Omental fat pad (tissue), 3 donors: ENCODE measurements at regions not wholly inside any gene's neighbourhood (a gene's known extent, or its start where the extent isn't known, plus 50 kb on each side); places are given as distances from the start of the nearest gene placed in this dataset.

ENCODE experiments used
- ATAC-seq: fragments of 150-250 bp; one replicate; pipeline ENCODE4 v1.9.1; 2016; ENCODE audit warnings: mild to moderate bottlenecking, moderate library complexity; ENCODE audit not compliant: low FRiP score
- DNase-seq: peaks from one replicate; pipeline ENCODE4 v3.0.0-alpha.2; 2019; ENCODE audit warnings: low spot score
- CTCF ChIP-seq, 3 donors: fragments of 450-650 bp; IDR thresholded peaks; one replicate each; pipeline ENCODE4 v1.5.1; 2016 to 2017; ENCODE audit warnings: antibody characterized with exemption in 3 of 3, mild to moderate bottlenecking in 3 of 3, moderate library complexity in 2 of 3

DNA sequence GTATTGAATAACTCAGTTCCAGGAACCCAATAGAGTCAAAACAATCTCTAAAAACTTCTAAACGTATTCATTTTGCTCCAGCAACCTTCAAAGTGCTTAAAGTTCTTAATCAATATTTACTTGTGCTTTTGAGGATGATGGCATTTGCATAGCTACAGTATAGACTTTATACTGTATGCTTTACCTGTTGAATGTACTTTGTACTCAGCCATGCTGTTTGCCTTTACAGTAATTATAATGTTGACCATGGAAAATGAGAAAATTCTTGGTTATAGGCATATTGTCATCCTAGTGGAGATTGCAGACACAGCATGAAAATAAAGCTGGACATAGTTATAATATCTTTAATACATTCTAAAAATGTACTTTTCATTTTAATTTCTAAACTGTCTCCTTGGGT lies 762.7 kb upstream of the PHF14 start:
- no peak for ATAC-seq
- no peak for DNase-seq
- TF ChIP-seq CTCF (IDR thresholded peaks at IDR 0.05) = no peak

DNA sequence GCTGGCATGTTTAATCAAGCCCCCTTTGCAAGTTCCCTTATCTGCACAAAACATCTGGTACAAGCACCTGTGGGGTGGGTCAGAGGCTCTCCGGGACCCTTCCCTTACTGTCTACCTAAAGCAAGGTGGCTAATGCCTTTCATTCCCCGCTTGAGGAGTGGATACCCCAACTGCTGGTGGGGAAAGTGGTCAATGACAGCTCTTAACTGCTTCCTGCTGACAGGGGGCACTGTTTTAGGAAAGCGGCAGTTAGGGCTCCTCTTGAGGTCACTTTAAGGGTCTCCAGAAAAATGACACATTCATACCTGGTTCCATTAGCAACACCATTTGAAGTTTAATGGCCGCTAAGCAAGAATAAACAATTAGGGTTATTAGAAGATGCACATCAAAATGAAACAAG lies 761.8 kb upstream of the PHF14 start:
- DNase-seq = no peak
- ATAC-seq = no peak
- TF ChIP-seq CTCF (IDR thresholded peaks at IDR 0.05) = no peak

- ATAC-seq (no peak), DNase-seq (no peak)
- no peak for TF ChIP-seq CTCF (IDR thresholded peaks at IDR 0.05)
Observed at GRCh38 chr7:10212649-10213048, 761.0 kb upstream of the PHF14 start.

DNA sequence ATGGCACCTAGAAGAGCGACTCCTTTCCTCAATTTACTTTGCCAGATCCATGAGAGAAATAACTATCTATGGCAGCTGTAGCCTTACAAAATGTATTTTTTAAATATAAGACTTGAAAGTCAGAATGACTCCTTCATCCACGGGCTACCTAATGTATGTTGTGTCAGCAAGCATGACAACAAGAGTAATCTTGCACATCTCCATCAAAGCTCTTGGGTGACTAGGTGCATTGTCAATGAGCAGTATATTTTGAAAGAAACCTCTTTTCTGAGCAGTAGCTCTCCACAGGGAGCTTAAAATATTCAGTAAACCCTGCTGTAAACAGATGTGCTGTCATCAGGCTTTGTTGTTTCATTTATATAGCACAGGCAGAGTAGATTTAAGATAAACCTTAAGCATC lies 757.2 kb upstream of the PHF14 start:
- ATAC-seq (no peak), DNase-seq (no peak)
- no peak for TF ChIP-seq CTCF (IDR thresholded peaks at IDR 0.05)

DNA sequence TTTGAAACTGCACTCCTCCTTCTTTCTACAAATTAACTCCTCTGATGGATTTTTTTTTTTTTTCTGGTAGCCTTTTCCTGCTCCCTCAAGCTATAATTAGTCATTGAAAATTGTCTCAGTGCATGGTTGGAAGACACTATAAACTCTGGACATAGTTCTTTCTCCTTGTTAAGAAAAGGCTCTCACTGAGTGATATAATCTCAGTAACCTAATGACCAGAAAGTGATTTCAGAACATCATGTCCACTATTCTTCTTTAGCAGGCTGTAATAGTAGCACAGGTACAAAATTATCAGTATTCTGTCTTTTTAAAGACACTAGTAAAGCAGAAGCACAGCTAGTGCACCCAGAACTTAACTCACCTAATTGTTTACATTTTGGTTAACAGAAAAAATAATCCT lies 752.6 kb upstream of the PHF14 start:
- ATAC-seq = no peak
- TF ChIP-seq CTCF (IDR thresholded peaks at IDR 0.05) = no peak
- DNase-seq = no peak

DNA sequence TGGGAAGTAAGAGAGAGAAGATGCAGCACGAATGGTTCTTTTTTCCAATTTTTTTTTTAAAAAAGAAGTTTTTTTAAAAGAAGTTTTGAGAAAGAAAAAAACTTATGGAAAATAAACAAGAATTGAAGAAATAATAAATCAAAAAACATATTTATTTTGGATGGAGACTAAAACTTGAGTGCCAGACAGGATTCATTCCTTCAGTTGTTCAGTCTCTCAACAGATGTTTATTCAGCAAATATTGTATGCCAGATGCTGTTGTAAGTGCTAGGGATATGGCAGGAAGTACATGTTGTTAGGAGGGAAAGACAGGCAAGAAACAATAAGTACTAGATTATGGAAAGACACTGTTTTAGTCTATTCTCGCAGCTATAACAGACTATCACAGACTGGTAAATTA lies 750.7 kb upstream of the PHF14 start:
- TF ChIP-seq CTCF (IDR thresholded peaks at IDR 0.05) = no peak
- ATAC-seq (no peak), DNase-seq (no peak)

DNA sequence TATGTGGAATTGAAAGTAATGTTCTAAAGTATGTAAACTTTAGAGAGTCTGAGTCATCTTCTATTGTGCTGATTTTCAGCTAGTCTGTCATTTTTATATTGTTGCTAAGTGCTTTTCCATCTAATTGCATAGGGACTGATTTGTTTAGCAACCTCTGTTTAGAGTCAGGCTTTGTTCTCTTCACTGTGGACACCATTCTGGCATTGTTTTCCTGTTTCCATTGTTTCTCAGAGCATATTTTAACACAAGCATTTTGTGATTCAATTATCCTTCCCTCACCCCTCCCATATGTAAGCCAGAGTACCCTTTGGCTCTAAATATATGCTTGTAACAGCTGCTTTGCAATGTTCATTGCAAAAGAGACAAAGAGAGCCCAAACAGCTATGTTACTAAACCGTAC lies 748.4 kb upstream of the PHF14 start:
- ATAC-seq (no peak), DNase-seq (no peak)
- TF ChIP-seq CTCF (IDR thresholded peaks at IDR 0.05) = no peak
